Activated CD8-positive, alpha-beta T cell treated with anti-CD3 and anti-CD28 coated beads, Interleukin-2, amount 10 ng/mL, durations not matched to agents 7 days and 5 days (primary cell): ENCODE measurements at regions not wholly inside any gene's neighbourhood (a gene's known extent, or its start where the extent isn't known, plus 50 kb on each side); places are given as distances from the start of the nearest gene placed in this dataset.
"Not testable (repeated sequence)": the region's sequence is repeated elsewhere in the genome, so short reads cannot be mapped to it uniquely, and the experiment has no call there.

ENCODE experiments used
- ATAC-seq: fragments of 150-1000 bp; cut with Tn5 transposase; one replicate; pipeline ENCODE4 v1.10.0; 2021; ENCODE audit warnings: moderate library complexity
- CTCF ChIA-PET: fragments of 350-600 bp; sonication (Branson Sonifier 250); formaldehyde crosslinking; loops from one replicate; lab custom pipeline; 2021; ENCODE audit warnings: antibody characterized with exemption; lab: Charles Lee
- POLR2A ChIA-PET: fragments of 350-600 bp; sonication (Branson Sonifier 250); formaldehyde crosslinking; loops from one replicate; lab custom pipeline; 2021; ENCODE audit warnings: antibody characterized with exemption; lab: Charles Lee
- DNase-seq: peaks from one replicate; pipeline ENCODE4 v3.0.0-alpha.2; 2020
- H3K27ac Mint-ChIP-seq: one replicate; pipeline ENCODE4 v1.8.0; 2021; ENCODE audit warnings: mild to moderate bottlenecking, mixed read lengths
- H3K27me3 Mint-ChIP-seq: one replicate; pipeline ENCODE4 v1.8.0; 2021; ENCODE audit warnings: low read depth, mixed read lengths
- H3K36me3 Mint-ChIP-seq: one replicate; pipeline ENCODE4 v1.8.0; 2021; ENCODE audit warnings: low read depth, mixed read lengths
- H3K4me1 Mint-ChIP-seq: one replicate; pipeline ENCODE4 v1.8.0; 2021; ENCODE audit warnings: low read depth, mixed read lengths
- H3K4me3 Mint-ChIP-seq: one replicate; pipeline ENCODE4 v1.8.0; 2021; ENCODE audit warnings: mild to moderate bottlenecking, mixed read lengths
- H3K9me3 Mint-ChIP-seq: one replicate; pipeline ENCODE4 v1.8.0; 2022; ENCODE audit warnings: mixed read lengths; ENCODE audit not compliant: insufficient read depth

DNA sequence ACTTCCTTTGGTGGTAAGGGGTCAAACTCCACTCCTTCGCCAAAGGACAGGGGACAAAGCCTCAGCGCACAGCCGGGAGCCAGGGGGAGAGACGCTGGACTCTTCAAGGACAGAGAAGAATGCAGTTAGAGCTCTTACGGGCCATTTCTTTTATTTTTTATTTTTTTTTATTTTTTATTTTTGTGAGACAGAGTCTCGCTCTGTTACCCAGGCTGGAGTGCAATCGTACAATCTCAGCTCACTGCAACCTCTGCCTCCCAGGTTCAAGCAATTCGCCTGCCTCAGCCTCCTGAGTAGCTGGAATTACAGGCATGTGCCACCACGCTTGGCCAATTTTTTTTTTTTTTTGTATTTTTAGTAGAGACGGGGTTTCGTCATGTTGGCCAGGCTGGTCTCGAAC, 93.2 kb upstream of the RPH3AL start, which contains the start of gene RFLNB:
Gene RFLNB (minus strand): TSS at position 101 of the 400 bp plus-strand sequence.
- ATAC-seq, H3K27ac Mint-ChIP-seq, H3K4me3 Mint-ChIP-seq, POLR2A ChIA-PET, H3K27me3 Mint-ChIP-seq, DNase-seq, H3K9me3 Mint-ChIP-seq: not testable (repeated sequence)
- CTCF ChIA-PET, result interaction anchor here (1.6 kb wide), 1 partner anchor 33 kb away, joined by 7 read pairs; no protein-coding TSS in a partner anchor
- H3K4me1 Mint-ChIP-seq, result peaks cover 18% of the 10 kb centered on the region
- peaks cover 56% of the 10 kb centered on the region for H3K36me3 Mint-ChIP-seq

DNA sequence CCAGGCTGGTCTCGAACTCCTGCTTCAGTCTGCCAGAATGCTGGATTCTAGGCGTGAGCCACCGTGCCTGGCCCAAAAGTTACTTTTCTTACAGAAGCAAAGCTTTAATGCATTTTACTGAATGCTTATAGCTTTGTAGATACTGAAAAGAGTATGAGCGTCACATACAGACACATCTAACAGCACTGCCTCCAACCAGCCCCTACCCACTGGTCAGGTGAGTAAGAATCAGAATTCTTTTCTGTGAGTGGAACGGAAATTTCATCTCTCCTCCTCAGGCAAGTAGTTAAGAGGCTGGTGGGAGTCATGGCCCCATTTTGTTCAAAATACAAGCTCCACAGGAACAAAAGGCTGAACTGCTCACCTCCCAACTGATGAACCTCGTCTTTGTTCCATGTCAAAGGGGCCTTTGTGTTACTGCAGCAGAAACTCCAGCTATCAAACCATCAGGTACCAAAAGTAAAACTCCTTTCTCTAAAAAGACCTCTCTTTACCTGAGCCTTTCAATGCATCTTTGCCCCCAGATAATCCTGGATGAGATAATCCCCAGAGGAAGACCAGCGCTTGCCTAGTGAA, 92.4 kb upstream of the RPH3AL start:
- Mint-ChIP-seq H3K4me1 (peaks cover 18% of the 10 kb centered on the region), H3K27ac (no peak overlapping the region), H3K36me3 (peaks cover 64% of the 10 kb centered on the region), H3K27me3 (no peaks in the 10 kb centered on the region), H3K9me3 (no peaks in the 10 kb centered on the region), H3K4me3 (no peak overlapping the region)
- no peak for DNase-seq
- ATAC-seq, result no peak
- ChIA-PET CTCF (interaction anchor here (1.0 kb wide), 1 partner anchor 33 kb away, joined by 4 read pairs; no protein-coding TSS in a partner anchor), POLR2A (interaction anchor here (1.1 kb wide), 1 partner anchor 25 kb away, joined by 3 read pairs; no protein-coding TSS in a partner anchor)

DNA sequence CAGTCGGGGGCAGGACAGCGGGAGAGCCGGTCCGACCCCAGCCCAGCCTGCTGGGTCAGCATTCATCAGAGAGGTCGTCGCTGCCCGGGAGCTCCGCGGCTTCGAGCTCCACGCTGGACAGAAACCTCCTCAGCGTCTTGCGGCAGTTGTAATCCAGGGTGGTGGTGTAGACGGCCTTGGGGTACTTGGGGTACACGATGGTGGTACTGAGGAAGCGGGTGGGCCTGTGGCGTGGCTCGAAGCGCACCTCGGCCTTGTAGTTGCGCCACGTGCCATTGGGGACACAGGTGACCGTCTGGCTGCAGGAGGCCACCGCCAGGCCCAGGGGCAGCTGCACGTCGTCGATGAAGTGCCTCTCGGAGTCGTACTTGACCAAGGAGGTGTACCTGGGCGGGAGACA, 90.5 kb upstream of the RPH3AL start:
- Mint-ChIP-seq H3K4me3 (no peak overlapping the region), H3K4me1 (peaks cover 18% of the 10 kb centered on the region)

DNA sequence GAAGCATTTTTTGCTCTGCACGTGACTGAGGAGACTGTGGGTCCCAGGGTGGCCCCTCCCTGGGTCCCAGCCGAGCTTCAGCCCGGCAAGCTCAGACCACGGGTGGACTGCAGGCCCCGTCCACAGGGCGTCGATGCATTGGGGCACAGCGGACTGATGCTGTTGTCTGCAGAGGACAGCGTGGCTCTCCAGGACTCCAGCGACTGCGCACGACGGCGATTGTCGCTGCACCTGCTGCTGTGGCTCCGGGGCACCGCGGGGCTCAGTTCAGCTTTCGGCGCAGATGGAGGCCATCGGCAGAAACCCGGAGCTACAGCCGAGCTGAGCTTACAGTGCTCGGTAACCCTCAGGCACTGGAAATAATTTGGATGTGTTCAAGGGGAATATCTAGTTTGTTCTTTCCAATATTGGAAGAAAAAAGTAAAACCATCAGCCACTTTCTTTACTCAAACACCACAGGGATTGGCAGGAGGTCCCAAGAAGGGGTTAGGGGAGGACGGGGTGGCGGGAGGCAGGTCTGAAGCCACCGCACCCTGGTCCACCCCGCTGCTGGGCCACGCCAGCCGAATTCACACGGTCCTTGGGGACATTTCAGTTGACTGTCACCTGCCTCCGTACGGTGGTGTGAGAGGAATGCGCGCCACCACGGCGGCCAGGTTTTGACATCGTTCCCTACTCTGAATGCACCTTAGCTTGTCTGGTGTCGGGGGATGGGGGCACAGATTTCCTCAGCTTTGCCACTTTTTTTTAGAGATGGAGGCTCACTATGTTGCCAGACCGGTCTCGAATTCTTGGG, 88.7 kb upstream of the RPH3AL start:
- DNase-seq, result no peak
- H3K27ac Mint-ChIP-seq, result no peak overlapping the region
- H3K4me1 Mint-ChIP-seq, result peaks cover 5% of the 10 kb centered on the region
- H3K9me3 Mint-ChIP-seq, result peaks cover 9% of the 10 kb centered on the region
- CTCF ChIA-PET, result no interaction called here
- H3K36me3 Mint-ChIP-seq, result peaks cover 79% of the 10 kb centered on the region
- POLR2A ChIA-PET, result interaction anchor here (1.5 kb wide), 1 partner anchor 13 kb away, joined by 6 read pairs; no protein-coding TSS in a partner anchor
- ATAC-seq, result no peak
- H3K4me3 Mint-ChIP-seq, result no peak overlapping the region
- H3K27me3 Mint-ChIP-seq, result no peaks in the 10 kb centered on the region

More for the DNA sequence above, 90.5 kb upstream of the RPH3AL start:
- H3K36me3 Mint-ChIP-seq, result peaks cover 79% of the 10 kb centered on the region
- H3K27ac Mint-ChIP-seq, result no peak overlapping the region
- ATAC-seq (no peak), DNase-seq (no peak)
- ChIA-PET CTCF (no interaction called here), POLR2A (no interaction called here)
- H3K9me3 Mint-ChIP-seq, result peaks cover 5% of the 10 kb centered on the region
- H3K27me3 Mint-ChIP-seq, result no peaks in the 10 kb centered on the region

DNA sequence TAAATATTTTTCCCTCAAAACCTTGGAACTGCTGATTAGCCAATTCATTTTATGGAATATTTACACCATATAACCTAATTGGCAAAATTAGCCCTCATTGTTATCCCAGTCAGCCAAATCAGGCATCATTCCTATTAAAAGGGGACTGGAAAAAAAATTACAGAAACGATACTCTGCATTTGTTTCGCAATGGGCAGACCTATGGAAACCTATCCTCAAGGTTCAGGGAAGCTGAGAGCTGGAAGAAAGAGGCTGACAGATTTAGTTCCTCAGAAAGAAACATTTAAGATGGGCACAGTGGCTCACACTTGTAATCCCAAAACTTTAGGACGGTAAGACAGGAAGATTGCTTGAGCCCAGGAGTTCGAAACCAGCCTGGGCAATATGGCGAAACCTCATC, 85.6 kb upstream of the RPH3AL start:
- Mint-ChIP-seq H3K36me3 (peaks cover 64% of the 10 kb centered on the region), H3K4me3 (no peak overlapping the region), H3K27me3 (no peaks in the 10 kb centered on the region), H3K27ac (no peak overlapping the region), H3K9me3 (peaks cover 18% of the 10 kb centered on the region), H3K4me1 (peaks cover 5% of the 10 kb centered on the region)
- no peak for ATAC-seq
- POLR2A ChIA-PET, result no interaction called here
- CTCF ChIA-PET, result interaction anchor here (1.3 kb wide), 1 partner anchor 263 kb away, joined by 3 read pairs; no protein-coding TSS in a partner anchor
- no peak for DNase-seq

DNA sequence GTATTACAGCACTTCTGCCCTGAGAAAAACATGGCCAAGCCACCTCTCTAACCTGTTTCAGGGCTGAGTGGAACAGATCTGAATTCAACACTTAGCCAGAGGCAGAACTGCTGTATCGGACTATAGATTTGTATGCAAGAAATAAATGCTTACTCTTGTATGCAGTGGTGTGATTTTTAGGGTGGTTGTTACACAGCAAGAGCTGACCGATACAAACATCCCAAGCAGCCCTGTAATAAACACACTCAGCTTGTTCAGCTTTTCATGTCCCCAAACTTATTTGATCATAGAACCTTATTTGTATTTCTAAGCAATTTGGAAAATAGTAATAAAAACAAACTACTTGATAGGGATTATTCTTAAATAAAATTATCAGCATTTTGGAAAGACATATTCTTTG, 84.9 kb upstream of the RPH3AL start:
- H3K36me3 Mint-ChIP-seq, result peaks cover 58% of the 10 kb centered on the region
- H3K27me3 Mint-ChIP-seq, result no peaks in the 10 kb centered on the region
- POLR2A ChIA-PET, result interaction anchor here (0.6 kb wide), 2 partner anchors 177 to 454 kb away, joined by 3 to 4 read pairs; no protein-coding TSS in a partner anchor
- no peak overlapping the region for H3K27ac Mint-ChIP-seq
- DNase-seq (no peak), ATAC-seq (no peak)
- H3K9me3 Mint-ChIP-seq, result peaks cover 18% of the 10 kb centered on the region
- H3K4me1 Mint-ChIP-seq, result peaks cover 6% of the 10 kb centered on the region
- CTCF ChIA-PET, result interaction anchor here (1.3 kb wide), 1 partner anchor 263 kb away, joined by 3 read pairs; no protein-coding TSS in a partner anchor
- H3K4me3 Mint-ChIP-seq, result no peak overlapping the region

DNA sequence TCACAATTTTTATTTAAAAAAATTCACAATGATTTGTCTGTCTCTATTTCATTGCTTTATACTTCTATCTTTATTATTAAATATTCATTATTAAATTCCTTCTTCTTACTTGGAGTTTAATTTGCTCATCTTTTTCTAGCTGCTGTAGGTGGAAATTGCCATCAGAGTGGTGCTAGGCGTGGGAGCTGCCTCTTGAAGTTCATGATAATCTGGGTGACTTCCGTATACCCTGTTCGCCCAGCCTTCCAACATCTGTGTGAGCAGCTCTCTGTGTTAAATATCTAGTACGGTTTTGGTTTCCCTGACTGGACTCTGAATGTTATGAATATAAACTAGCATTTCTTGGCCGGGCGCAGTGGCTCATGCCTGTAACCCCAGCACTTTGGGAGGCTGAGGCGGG, 84.0 kb upstream of the RPH3AL start:
- Mint-ChIP-seq H3K4me3 (no peak overlapping the region), H3K36me3 (peaks cover 51% of the 10 kb centered on the region), H3K9me3 (peaks cover 18% of the 10 kb centered on the region), H3K27me3 (no peaks in the 10 kb centered on the region), H3K27ac (no peak overlapping the region), H3K4me1 (peaks cover 6% of the 10 kb centered on the region)
- ATAC-seq, result no peak
- ChIA-PET POLR2A (no interaction called here), CTCF (no interaction called here)
- DNase-seq, result no peak

DNA sequence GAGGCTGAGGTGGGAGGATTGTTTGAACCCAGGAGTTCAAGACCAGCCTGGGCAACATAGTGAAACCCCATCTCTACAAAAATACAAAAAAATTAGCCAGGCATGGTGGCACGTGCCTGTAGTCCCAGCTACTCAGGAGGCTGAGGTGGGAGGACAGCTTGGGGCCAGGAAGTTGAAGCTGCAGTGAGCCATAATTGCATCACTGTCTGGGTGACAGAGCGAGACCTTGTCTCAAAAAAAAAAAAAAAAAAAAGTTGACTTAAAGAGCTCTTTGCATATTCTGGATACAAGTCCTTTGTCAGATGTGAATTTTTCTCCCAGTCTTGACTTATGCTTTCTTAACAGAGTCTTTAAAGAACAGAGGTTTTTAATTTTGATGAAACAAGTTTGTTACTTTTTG, 79.9 kb upstream of the RPH3AL start:
- Mint-ChIP-seq H3K36me3 (peaks cover 29% of the 10 kb centered on the region), H3K9me3 (peaks cover 13% of the 10 kb centered on the region)
- DNase-seq, H3K27ac Mint-ChIP-seq, H3K4me3 Mint-ChIP-seq, H3K27me3 Mint-ChIP-seq, ATAC-seq, POLR2A ChIA-PET, H3K4me1 Mint-ChIP-seq, CTCF ChIA-PET: not testable (repeated sequence)

DNA sequence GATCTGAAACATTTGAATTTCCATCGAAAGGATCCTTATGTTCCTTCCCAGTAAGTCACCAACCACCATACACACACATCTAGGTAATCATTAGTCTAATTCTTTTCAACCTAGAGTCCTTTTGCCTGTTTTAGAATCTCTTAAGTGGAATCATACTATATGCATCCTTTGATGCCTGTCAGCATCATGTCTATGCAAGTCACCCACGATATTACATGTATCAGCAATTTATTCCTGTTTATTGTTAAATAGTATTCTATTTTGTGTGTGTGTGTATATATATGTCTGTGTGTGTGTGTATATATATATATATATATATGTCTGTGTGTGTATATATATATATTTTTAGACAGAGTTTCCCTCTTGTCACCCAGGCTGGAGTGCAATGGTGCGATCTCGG, 78.9 kb upstream of the RPH3AL start:
- ChIA-PET POLR2A (interaction anchor here (0.6 kb wide), 1 partner anchor 13 kb away, joined by 3 read pairs; no protein-coding TSS in a partner anchor), CTCF (no interaction called here)
- Mint-ChIP-seq H3K27ac (no peak overlapping the region), H3K4me3 (no peak overlapping the region), H3K27me3 (no peaks in the 10 kb centered on the region), H3K36me3 (peaks cover 23% of the 10 kb centered on the region), H3K9me3 (peaks cover 13% of the 10 kb centered on the region), H3K4me1 (peaks cover 9% of the 10 kb centered on the region)
- DNase-seq, result no peak
- ATAC-seq, result no peak

DNA sequence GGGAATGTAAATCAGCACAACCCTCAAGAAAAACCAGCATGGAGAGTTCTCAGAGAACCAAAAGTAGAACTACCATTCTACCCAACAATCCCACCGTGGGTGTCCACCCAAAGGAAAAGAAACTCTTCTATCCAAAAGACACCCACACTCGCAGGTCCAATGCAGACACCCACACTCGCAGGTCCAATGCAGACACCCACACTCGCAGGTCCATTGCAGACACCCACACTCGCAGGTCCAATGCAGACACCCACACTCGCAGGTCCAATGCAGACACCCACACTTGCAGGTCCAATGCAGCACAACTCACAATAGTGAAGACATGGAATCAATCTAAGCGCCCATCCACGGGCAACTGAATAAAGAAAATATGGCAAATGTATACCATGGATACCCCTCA, 77.0 kb upstream of the RPH3AL start:
- ATAC-seq, result no peak
- CTCF ChIA-PET, result no interaction called here

DNA sequence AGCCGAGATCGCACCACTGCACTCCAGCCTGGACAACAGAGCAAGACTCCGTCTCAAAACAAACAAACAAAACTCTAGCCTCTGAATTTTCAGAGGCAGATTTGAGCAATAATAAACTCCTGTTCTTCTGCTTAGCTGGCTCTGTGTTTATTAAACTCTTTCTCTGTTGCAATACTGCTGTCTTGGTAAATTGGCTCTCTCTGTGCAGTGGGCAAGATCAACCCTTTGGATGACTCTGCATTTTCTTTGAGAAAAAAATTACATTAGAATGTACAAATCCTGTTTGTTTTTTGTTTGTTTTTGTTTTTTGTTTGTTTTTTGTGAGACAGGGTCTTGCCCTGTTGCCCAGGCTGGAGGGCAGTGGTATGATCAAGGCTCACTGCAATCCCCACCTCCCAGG, 75.8 kb upstream of the RPH3AL start:
- H3K4me3 Mint-ChIP-seq, result no peak overlapping the region
- DNase-seq (no peak), ATAC-seq (no peak)
- CTCF ChIA-PET, result interaction anchor here (2.0 kb wide), 1 partner anchor 16 kb away, joined by 7 read pairs; no protein-coding TSS in a partner anchor
- peaks cover 3% of the 10 kb centered on the region for H3K9me3 Mint-ChIP-seq
- H3K4me1 Mint-ChIP-seq, result peaks cover 8% of the 10 kb centered on the region
- POLR2A ChIA-PET, result interaction anchor here (0.9 kb wide), 1 partner anchor 13 kb away, joined by 6 read pairs; no protein-coding TSS in a partner anchor
- no peaks in the 10 kb centered on the region for H3K27me3 Mint-ChIP-seq
- no peak overlapping the region for H3K27ac Mint-ChIP-seq
- H3K36me3 Mint-ChIP-seq, result peaks cover 16% of the 10 kb centered on the region

More for the DNA sequence above, 77.0 kb upstream of the RPH3AL start:
- no peak overlapping the region for H3K4me3 Mint-ChIP-seq
- H3K27ac Mint-ChIP-seq, result no peak overlapping the region
- DNase-seq, result no peak
- peaks cover 9% of the 10 kb centered on the region for H3K4me1 Mint-ChIP-seq
- H3K36me3 Mint-ChIP-seq, result peaks cover 16% of the 10 kb centered on the region
- H3K27me3 Mint-ChIP-seq, result no peaks in the 10 kb centered on the region
- H3K9me3 Mint-ChIP-seq, result peaks cover 3% of the 10 kb centered on the region
- POLR2A ChIA-PET, result no interaction called here
